GM18858 (cell line): ENCODE measurements at regions not wholly inside any gene's neighbourhood (a gene's known extent, or its start where the extent isn't known, plus 50 kb on each side); places are given as distances from the start of the nearest gene placed in this dataset.
"Not testable (repeated sequence)": the region's sequence is repeated elsewhere in the genome, so short reads cannot be mapped to it uniquely, and the experiment has no call there.

Experiments
- ATAC-seq: cut with Tn5 transposase; IDR thresholded peaks from one replicate; pipeline ENCODE4 v1.9.1; 2021; ENCODE audit not compliant: unreplicated experiment

DNA sequence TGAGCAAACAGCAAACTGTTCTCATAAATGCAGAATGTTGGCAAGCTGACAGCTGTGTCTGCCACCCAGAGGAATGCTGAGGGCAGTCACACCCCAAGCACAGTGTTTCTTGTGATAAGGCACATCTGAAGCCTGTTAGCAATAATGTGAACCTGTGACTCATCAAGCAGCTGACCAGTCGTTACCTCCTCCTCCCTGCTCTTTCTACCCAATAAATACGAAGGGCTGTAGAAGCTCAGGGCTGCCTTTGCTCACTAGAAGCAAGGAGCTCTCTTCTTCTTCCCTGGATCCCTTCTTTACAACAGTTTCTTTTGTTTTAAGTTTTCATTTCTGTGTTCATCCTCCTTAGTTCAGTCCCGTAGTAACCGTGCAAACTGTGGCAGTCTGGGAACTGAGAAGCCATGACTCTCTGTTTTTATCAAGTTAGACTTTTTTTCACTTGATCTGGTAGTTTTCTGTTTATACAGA is 160.3 kb upstream of the ZNF184 start:
- ATAC-seq = not testable (repeated sequence)

DNA sequence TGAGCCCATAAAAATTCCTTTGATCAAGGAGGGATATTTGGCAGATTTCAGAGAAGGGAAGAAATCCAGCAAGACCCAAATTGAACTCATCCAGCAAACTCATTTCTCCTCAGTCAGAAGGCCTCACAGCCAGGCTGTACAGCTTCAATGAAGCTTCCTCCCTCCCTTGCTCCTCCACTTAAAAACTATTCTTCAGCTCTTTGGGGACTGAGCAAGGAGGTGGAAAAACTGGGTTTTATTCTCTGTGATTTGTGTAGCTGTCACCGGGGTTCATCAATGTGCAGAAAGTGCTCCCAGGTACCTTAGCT is 158.7 kb upstream of the ZNF184 start:
- ATAC-seq = no peak

DNA sequence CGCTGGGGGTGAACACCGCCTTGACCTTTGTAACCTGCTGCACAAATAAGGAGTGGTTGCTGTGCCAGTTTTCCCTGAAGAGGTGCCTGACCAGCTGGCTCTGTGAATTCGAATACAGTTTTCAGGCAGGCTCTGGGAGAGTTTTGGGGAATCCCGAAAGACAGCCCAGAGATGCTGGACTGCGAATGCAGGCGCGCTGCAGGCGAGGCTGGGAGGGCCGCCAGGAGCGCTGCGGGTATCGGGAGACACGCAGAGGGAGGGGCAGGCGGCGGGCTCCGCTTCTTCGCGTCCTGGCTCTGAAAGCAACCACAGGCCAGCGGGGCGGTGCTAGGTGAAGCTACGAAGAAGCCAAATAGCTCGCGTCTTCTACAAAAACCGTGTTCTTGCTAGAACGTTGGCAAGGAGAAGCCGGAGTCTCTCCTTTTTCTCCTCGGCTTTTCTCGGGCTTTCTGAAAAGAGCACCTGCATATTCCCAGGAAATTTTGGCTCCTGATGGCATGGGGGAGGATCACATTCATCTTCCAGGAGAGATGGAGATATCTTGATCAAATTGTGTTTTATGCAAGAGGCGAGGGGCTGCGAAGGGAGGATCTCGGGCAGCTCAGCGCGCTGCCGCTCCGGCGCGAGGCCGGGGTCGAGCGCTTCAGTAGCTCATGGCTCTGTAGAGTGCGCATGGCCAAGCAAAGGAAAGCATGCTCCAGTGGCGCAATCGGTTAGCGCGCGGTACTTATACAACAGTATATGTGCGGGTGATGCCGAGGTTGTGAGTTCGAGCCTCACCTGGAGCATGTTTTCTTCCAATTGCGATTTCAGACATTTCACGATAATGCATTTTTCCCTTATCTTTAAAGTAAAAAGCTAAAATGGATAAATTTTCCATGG is 158.1 kb upstream of the ZNF184 start:
- no peak for ATAC-seq

DNA sequence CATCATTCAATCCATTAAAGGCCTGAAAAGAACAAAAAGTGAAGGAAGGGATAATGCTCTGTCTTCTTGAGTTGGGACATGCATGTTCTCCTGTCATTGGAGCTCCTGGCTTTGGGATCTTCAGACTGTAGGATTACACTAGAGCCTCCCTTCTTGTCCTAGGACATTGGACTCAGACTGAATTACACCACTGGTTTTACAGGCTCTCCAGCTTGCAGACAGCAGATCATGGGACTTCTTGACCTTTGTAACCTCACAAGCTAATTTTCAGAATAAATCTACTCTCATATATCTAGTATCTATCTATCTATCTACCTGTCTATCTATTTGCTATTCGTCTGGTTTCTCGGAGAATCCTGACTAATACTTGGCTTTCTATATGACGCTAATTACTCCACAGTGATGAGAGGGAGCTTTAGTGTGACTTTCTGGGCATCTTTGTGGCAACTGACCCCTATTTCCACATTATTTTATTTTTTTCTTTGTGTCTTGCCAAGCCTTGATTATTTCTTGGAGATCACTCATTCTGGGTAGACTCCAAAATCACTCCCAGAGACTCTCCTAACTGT is 151.9 kb upstream of the ZNF184 start:
- no peak for ATAC-seq

DNA sequence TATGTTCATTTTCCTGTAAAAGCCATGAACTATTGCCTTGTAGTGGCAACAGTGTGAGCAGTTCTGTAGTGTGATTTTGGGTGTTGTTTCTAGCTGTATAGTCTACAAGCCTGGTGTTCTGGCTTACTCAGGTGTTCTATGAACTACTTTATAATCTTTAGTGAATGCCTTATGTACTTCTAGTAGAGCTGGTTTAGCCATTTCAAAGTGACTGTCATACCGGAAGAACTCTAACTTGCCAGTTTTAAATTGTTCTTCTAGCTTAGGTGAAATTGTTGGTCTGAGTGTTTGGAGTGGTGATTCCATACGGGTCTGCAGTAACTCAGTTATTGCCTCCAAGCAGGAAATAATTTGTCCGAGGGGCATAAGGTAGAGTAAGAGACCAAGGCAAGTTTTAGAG is 150.2 kb upstream of the ZNF184 start:
- no peak for ATAC-seq

DNA sequence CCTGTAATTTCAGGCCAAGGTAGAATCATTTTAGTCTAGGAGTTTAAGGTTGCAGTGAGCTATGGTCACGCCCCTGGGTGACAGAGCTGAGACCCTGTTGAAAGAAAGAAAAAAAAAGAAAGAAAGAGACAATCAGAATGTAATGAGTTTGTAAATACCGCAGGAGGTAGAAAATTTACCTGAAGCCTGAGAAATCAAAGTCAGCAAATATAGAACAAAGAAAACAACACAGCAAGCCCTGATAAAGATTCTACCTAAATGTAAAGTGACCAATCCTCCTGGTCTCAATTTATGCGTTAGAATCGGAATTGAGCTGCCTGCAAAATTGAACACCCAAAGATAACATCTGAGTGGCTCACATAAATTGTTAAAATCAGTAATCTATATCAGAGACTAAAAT is 146.5 kb upstream of the ZNF184 start:
- ATAC-seq = no peak

DNA sequence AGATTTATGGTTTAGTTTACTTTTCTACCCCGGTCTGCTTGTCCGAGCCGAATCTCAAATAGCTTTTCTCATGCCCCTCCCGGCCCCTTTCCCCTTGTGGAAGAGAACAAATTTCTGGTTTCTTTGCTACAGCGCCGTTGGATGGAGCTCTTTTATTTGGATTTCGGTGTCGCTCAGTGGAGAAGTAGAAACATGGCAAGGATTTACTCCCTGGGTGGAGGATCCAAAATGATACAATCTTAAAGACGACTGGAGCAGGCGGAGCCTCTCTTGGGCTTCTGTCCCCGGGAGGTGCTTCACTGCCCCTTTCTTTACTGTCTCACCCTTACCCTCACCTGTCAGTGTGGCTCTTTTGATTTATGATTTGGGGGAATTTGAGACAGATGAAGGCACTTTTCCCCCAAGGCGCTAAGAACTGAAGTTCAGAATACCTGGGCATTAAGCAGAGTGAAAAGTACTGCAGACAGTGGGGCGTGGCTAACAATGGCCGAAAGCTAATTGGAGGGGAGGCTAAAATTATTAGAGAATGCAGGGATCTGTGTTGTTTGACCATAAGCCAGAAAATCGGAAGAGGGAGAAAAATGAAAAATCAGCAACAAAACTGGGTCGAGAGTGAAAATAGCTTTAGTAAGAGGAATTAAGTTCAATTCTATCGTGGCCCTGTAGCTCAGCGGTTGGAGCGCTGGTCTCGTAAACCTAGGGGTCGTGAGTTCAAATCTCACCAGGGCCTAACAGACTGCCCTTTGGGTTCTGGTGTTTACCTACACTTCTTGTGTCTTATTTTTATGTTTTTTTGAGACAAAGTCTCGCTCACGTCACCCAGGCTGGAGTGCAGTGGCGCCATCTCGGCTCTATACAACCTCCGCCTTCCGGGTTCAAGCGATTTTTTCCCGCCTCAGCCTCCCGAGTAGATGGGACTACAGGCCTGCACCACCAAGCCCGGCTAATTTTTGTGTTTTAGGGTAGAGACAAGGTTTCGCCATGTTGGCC is 145.1 kb upstream of the ZNF184 start:
- no peak for ATAC-seq

DNA sequence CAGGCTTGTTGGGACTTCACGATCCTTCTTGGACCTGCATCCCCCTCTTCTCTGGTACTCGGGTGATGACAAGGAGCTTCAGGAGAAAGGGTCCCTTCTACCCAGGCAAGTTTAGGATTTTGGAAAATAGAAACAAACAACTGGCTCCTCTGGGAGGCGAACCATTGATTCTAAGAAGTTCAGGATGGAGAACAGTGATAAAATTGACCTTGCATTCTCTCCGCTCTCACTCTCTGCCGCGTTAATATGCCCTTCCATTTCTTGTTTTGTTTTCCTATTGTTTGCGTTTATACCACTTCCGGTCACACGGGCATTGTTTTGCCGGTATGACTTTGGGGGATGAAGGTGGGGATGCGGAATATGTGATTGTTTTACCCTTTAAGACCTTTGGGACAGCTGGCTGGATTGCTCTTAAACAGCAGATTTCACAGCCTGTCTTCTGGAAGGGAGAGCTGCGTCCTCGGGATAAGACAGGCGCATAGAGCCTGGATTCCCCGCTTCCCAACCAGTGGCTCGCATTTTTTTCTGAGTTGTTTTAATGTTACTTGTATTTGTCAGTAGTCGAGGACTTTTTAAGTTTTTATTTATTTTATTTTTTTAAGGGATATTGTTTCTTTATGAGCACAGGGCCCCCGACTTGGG is 144.3 kb upstream of the ZNF184 start:
- ATAC-seq = no peak

DNA sequence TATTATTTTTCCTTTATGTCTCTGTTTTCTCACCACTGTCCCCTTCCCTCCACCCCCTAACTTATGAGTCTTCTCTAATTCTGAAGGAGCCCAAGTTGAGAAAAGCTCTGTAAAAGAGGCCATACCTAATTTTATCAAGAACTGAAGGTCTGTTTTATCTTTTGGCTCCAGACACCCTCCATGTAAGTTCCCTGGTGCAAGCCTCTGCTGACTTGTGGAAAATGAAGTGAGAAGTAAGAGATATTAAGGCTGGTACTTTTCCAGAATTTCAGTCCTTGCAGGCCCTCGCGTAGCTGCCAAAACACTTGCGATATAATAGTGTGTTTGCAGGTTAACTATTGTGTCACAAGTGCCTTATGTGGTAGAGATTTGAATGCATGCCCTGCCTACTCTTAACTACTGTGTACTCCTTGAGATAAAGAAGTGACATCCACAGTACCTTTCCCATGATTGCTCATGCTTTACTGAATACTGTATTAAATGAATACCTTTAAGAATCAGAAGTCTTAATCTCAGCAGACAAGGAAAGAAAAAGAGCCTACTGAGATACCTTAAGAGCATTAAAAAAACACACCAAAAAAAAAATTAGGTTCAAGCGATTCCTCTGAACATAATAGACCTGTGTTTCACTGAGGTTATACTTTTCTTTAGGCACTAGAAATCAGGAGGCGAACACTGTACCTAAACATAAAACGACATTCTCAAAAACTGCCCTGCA is 143.6 kb upstream of the ZNF184 start:
- ATAC-seq = no peak

DNA sequence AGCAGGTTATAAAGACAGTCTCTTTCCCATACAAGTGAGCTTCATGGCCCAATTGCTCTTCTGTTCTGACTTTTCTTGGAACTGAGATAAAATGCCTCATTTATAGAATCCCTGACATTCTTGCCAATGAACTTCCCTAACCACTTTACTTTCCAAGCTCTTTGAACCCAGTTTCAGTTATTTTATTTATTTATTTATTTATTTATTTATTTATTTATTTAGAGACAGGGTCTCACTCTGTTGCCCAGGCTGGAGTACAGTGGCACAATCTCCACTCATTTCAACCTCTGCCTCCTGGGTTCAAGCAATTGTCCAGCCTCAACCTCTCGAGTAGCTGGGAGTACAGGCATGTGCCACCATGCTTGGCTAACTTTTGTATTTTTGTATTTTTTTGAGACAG is 138.5 kb upstream of the ZNF184 start:
- no peak for ATAC-seq

DNA sequence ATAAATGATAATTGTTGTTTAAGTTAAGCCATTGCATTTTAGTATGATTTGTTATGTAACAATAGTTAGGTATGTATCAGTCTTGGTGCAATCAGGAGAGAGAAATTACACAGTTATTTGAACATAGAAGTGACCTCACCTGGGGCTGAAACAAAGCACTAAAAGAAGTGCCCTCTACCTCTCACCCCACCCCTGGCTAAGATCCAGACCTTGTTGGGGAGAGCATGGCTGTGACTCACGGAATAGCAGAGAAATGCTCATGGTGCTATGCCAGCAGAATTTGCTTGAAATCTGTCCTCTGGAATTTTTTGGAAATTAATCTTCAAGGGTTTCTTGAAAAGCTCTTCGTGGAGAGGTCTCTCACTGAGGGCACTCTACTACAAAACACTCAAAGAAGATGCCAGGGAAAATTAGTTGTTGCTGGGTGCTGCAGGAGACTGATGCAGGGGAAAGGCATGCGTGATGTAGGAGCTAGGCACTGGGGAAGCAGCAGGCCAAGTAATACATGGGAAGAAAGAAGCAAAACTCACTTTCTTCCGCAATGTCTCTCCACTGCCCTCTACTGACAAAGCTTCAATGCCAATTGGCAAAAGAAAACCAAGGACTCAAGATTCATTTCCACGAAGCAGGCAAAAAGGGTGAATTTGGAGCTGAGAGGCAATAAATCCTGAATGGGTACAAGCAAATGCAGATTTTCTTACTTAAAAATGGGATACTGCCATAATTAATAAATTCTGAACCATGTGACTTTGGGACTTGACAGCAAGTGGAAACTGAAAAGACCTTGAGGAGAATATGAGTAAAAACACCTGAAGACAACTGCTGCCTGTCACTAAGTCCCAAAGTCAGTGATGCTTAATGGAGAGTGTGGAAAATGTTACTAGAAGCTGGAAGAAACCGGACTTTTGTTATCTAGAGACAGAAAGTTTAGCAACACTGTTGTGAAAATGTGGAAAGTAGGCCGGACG is 136.3 kb upstream of the ZNF184 start:
- ATAC-seq = no peak

DNA sequence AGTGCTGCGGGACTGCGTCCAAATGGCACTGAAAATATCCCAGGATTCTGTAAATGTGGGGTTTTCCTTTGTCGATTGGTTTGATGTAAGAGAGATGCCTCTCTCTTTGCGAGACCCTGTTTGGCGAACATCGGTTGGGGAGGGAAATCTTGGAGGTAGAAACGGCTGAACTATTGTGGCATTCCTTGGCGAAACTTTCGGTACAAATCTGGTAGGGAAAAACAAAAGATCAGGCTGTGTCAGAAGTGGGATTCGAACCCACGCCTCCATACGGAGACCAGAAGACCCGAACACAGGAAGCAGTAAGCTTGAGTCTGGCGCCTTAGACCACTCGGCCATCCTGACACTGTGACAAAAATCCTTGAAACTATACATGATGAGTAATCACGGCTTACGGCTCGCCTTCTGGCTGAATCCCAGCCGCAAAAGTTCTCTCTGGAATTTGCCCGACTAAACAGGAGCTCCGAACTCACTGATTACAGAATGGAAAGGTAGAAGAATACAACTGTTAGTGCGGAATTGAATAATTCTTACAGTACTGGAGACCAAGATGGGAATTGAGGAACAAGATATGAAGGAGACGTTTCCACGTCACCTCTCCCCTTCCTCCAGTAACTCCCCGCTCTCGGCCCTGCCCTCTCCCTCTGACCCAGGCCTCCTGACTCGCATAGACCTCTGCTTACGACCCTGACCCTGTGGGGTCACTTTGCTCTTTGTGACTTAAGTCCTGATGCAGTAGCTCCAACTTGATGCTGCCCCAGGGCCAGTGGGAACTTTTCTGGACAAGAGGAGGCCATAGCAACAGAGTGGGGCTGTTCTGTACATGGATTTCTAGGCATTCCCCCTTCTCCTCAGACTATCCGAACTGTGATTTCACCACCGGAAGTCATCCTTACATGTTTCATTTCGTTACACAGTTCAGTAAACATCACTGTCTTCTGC is 132.8 kb upstream of the ZNF184 start:
- ATAC-seq = no peak

DNA sequence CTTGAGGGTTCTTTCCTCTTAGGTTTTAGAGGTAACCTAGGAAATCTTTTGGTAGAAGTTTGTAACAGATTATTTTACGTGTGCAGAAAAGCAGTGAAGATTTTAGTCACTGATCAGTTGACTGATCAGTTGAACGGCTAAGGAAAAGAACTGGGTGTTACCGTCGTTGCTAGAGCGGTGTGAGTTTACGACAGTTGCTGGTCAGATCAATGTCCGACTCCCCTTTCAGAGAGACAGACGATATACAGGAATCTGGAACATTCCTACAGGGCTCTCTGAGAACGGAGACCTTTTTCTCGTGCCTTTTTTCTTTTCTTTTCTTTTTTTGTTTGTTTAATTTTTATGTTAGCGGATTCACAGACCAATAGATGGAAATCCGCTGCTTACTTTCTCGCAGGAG is 132.1 kb upstream of the ZNF184 start:
- ATAC-seq = no peak

DNA sequence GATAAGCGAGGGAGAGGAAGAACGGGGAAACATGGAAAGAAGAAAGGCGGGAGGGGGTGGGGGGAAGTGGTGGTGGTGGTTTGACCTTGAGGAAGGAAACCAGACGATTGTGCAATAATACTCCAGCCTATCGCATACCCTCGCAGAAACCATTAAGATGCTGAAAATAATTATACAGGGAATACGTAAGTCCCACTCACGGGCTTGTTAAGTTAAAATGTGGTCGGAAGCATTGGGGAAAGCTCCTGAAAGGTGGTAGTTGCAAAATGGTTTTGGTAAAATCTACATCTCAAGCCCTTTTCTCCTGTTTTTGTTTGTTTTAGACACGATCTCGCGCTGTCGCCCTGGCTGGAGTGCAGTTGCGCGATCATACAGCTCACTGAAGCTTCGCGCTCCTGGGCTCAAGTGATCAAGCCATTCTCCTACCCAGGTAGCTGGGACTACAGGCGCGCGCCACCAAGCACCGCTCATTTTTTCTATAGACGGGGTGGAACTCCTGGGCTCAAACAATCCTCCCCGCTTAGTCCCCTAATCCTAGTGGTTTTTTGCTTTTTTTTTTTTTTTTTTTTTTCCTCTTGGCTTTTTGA is 128.9 kb upstream of the ZNF184 start:
- no peak for ATAC-seq

DNA sequence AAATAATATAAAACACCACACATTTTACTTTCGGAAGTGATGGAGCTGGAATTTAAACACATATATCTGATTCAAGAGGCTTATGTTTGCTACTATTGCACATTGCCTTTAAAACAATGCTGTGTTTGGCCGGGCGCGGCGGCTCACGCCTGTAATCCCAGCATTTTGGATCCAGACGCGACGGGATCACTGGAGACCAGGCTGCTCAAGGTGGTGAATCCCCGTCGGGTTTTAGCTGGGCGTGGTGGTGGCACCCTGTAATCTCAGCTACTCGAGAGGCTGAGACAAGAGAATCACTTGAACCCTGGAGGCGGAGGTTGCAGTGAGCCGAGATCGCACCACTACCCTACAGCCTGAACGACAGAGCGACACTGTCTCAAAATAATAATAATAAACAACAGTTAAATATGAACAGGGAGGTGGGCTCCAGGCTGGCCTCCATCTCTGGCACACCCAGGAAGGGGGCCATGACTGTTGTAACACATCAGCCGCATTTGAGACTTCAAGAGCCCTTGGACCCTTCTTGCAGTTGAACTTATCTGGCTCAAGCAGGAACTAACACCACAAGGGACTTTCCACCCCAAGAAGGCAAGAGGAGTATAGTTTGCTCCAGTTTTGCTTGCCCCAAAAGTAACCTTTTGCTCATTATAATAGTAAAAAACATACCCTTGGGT is 127.1 kb upstream of the ZNF184 start:
- no peak for ATAC-seq

DNA sequence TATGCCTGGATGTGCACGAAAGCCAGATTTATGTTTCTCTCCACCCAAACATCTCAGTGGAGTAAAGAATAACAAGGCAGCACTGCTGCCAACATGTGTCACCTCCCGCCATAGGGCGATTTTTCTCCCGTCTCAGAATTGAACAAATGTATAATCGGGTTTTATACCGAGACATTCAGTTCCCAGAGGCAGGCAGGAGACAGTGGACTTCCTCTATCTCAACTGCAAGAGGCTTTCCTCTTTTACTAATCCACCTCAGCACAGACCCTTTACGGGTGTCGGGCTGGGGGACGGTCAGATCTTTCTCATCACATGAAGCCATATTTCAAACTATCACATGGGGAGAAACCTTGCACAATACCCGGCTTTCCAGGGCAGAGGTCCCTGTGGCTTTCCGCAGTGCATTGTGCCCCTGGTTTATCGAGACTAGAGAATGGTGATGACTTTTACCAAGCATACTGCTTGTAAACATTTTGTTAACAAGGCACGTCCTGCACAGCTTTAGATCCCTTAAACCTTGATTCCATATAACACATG is 124.2 kb upstream of the ZNF184 start:
- ATAC-seq = not testable (repeated sequence)

DNA sequence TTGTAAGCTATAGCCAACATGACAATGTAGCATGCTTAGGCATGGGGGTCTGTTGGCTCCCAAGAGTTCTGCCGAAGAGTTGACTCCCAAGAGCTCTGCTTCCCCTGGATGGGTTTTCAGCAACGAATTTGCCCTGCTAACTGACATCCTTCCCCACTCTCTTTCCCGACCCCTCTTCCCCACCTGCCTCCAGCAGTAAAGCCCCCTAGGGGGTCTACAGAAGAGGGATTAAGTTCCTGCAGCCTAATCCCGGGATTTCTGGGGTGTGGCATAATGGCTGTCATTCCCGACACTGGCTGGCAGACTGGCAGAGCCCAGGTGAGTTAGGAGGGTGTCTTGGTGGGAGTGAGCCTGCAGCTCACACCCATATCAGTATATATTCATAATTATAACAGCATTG is 121.0 kb upstream of the ZNF184 start:
- no peak for ATAC-seq
